HG03159 (cell line): ENCODE measurements at regions not wholly inside any gene's neighbourhood (a gene's known extent, or its start where the extent isn't known, plus 50 kb on each side); places are given as distances from the start of the nearest gene placed in this dataset.
A peak's percentile ranks its signal among the peaks of the same experiment; 100 is the strongest.
"Not testable (repeated sequence)": the region's sequence is repeated elsewhere in the genome, so short reads cannot be mapped to it uniquely, and the experiment has no call there.

ENCODE experiments used
- ATAC-seq: cut with Tn5 transposase; IDR thresholded peaks from one replicate; pipeline ENCODE4 v1.9.1; 2021; ENCODE audit warnings: mild to moderate bottlenecking, moderate library complexity; ENCODE audit not compliant: unreplicated experiment

DNA sequence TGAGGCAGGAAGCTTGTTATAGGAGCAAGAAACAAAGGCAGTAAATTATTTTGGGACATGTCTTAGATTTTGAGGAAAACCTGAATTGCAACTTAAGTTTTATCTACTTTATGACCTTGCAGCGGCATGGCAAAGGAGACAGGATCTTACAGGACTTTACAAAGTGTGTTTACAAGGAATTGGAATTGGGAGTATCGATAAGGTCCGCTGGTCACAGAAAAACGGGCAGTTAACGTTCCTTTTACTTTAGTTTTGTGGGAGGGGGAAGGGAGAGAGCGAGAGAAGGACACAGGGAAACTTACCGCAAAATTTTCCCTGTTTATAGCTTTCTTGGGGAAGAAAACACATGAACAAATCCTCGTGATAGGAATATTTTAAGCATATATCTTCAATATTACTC, 1607.2 kb downstream of the GRIK2 start:
- no peak for ATAC-seq

DNA sequence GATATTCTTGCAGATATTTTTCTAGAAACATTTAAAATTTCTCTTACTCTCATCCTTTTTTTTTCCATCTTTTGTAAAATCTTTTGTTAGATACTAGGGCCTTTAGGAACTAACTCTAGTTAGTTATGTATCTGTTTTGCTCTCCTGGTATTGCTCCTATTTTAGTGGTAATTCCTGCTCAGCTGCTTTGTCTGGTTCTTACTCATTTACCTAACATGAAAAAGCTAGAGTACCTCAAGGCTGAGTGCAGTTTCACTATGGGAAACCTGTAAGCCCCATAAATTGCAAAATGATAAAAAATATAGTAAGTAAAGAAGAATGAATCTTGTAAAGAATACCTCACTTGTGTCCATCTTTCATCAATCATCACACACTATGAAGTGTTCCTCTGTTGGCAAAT, 1602.0 kb downstream of the GRIK2 start:
- ATAC-seq = no peak

DNA sequence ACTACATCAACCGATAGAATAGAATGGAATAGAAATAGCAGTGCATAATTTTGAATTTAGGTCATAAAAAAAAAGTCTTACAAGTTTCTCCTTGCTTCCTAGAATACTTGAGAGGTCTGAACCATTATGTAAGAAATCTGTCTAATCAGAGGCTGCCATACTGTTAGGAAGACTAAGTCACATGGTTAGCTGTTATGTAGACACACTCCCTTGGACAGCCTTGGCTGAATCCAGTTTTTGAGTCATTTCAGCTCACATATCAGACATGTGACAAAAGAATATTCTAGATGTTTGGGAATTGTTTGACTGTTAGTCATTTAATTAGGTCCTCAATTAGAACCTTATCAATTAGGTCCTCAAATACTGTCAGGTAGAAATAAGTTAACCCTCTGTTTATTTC, 1601.4 kb downstream of the GRIK2 start:
- ATAC-seq = no peak

DNA sequence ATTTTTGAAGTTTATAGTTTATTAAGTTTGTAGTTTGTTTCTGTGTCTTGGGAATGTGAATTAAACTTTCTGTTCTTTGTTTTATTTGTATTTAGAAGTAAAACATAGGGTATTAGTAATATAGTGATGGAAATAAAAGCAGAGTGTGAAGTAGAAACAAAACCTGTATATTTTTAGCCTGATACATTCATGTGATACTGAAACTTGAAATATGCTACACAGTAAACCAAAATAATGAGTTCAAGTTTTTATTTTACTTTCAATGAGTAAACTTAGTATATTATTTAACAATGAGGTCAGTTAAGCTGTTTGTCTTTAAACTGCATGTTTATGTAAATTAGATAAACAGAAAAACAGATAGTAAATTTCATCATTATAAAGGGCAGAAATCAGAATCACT, 1592.6 kb downstream of the GRIK2 start:
- ATAC-seq = peak; percentile 78

DNA sequence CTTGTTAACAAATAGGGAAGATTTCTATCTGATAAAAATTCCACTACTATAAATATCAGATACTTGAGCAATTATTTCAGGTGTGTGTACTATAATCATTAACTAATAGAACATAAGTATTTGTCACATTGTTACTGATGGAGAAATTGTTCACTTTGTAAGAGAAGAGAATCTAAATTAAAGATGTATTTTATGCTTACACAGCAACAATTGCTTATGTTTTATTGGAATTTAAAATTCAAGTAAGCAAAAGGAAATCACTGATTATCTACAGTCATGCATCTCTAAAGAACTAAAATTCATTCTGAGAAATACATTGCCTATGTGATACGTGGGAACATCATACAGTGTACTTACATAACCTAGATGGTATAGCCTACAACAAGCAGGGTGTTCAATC, 1590.8 kb downstream of the GRIK2 start:
- ATAC-seq = no peak

DNA sequence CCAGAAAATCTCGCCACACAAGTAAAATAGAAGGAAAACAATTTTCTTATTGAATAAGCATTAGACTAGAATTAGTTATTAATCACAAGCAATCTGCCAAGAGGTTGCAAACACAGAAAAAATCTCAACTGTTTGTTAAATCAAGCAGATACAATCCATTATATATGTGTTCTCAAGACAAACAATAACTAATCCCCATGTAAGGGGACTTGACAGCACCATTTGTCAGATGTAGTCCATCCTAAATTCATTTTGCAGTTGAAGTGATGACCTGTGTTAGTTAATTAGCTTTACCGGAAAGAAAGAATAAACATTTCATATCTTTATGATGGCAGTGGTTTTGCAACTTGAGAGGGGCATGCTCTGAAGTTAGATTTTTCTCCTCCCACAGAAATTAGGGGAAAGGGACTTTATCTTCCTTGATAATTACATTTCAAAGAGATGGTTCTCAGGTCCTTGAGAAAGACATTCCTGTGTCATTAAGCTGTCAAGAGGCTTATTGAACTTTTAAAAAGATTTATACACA, 1588.0 kb downstream of the GRIK2 start:
- no peak for ATAC-seq

DNA sequence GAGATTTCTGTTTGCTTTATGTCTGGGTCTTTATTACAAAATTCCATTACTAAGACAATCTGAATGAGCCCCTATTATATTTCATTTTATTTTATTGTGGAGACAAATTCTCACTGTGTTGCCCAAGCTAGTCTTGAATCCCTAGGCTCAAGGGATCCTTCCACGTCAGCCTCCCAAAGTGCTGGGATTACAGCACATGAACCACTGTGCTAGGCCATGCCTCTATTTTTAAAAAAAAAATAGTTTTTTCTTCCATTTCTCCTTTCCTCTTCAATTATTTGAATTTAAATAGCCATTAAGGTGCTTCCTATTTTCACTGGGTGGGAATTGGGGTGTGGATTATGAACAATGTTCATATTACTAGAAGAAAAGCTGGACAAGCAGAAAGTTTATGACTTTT, 1587.4 kb downstream of the GRIK2 start:
- no peak for ATAC-seq

DNA sequence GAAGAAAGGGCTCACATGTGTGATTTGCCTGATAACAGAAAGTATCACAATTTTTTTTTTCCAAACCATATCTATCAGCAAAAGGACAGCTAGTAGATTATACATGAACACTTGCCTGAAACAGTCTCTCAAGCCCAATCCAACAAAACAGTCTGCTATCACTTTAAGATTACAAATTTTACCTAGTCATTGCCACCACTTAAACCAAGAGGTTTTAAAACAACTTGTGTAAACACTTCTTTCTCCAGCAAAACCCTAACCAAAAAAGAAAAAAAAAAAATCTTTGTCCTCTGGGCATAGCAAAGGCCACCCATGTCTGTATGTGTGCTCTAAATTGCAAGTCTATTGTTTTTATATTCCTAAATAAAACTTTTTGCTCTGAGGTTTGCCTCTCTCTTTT, 1568.4 kb downstream of the GRIK2 start:
- no peak for ATAC-seq

DNA sequence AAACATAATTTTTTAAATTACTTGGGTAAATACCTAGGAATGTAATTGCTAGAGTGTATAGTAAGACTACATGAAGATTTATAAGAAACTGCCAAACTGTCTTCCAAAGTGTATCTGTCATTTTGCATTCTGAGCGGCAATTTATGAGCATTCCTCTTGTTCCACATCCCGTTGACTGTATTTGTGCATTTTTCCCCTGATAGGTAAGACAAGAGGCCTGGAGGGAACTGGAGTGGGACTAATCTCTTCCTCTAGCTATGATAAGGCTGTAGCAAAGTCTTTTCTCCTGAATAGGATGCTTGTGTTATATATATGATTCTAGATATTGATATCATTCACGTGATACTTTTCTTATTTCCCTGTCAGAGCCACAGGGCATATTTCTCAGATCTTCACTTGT, 1557.5 kb downstream of the GRIK2 start:
- no peak for ATAC-seq

DNA sequence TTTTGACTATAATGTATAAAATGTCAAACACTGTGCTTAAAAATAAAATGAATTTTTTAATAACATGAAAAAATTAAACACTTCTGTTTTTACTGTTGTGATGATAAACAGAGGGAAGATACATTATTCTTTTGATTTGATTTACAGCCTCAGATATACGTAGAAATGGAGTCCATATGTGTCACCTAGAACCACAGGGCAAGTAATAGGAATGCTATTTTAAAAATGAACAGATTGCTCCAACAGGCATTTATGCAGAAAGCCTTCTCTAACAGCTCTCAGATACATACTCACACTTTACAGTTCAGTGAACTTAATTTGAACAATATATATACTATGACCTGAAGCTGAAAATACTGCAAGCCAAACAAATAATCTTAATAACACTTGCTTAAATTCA, 1551.0 kb downstream of the GRIK2 start:
- ATAC-seq = no peak

DNA sequence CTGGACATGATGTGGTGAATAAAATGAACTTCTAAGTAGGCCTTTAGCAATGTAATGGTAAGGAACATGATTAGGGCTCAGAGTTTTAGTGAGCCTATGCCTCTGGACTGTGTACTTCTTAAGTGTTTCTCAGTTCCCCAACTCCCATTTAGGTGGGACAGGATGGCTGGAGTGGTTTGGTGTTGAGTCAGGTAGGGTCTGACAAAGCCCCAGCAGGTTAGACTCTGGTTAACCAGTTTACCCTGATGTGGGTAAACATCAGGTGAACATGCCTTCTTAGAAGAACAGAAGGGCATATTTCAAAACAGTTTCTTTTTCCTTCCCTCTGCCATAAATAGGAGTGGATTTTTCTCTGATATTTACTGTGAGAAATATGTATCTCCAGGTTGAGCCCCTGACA, 1548.7 kb downstream of the GRIK2 start:
- no peak for ATAC-seq

DNA sequence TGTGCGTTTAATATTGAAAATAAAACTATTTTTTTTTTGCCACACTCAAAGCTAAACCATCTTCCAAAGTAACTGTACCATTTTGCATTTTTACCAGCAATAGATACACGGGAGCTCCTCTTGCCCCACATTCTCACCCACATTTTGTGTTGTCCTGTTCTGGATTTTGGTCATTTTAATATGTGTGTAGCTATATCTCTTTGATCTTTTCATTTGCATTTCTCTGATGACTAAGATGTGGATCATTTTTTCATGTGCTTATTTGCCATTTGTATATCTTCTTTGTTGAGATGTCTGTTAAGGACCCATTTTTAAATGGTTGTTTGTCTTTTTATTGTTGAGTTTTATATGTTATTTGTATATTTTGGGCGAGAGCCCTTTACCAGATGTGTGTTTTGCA, 1543.5 kb downstream of the GRIK2 start:
- ATAC-seq = no peak

DNA sequence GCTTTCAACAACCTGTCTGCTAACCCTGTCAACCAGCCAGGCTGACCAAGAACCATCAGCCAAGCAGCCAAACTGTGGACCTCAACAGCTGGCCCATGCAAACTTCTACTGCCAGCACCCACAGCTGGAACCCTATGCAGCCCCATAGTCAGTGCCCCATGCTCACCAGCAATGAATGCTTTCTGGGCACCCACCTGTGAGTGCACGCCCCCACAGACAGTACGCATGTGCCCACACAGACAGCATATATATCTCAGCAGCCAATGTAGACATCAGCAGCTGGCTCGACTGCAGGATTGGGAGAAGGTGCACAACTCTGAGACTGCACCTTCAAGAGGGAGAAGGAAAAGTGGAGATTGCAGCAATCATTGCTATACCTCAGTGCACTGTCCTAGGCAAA, 1534.6 kb downstream of the GRIK2 start:
- ATAC-seq = no peak

DNA sequence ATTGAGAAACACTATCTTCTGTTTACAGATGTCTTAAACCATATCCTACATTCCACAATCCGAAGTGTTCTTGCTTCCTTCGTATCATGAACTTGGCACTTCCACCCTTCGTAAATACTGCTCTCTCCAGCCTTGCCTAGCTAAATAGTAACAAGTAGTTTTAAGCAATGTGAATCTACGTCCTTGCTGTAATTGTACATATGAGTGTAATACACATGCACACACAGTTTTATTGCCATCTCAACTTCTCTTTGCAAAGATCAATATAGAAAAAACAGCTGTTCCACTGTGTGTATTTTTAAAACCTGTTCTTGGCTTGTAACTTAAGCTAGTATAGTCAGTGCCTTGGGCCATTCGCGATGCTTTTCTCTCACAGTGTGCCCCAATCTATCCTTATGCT, 1524.7 kb downstream of the GRIK2 start:
- ATAC-seq = no peak

DNA sequence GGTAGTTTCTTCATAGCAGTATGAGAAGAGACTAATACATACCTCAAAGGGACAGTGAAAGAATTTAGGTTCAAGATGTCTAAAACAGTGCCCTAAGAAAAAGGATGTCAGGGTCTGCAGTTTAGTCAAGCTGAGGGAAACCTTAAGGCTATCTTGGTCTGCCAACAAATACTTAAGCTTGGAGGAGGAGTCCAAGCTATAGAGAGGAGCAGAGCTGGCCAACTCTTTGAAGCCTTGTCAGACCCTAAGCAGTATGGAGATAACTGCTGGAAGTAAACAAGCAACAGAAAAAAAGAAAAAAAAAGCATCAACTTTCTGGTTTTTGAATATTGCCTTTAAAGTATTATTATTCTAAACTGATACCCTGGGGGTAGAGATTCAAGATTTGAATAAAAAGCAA, 1518.1 kb downstream of the GRIK2 start:
- ATAC-seq = no peak

DNA sequence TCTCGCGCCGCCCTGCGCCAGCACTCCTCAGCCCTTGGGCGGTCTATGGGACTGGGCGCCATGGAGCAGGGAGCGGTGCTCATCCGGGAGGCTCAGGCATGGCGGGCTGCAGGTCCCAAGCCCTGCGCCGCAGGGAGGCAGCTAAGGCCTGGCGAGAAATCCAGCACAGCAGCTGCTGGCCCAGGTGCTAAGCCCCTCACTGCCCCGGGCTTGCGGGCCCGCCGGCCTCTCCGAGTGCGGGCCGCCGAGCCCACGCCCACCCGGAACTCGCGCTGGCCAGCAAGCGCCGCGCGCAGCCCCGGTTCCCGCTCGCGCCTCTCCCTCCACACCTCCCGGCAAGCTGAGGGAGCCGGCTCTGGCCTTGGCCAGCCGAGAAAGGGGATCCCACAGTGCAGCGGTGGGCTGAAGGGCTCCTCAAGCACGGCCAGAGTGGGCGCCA, 1517.2 kb downstream of the GRIK2 start:
- not testable (repeated sequence) for ATAC-seq

DNA sequence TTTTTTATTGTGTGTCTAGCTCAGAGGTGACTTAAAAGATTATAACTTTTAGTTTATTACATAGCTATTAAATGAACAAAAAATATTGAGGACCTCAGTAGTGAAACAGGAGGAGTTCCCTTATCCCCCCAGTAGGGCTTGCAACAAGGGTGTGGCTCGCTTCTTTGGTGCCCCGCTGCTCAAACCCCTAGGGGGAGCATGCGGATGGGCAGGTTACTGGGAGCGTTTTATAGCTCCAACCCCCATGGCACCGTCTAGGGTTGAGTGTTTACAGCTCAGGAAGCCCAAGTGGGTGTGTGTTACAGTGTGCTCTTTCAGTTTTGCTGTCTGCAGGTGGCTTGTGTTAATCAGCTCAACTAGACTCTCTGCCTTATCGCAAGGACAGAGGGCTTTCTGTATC, 1513.7 kb downstream of the GRIK2 start:
- no peak for ATAC-seq

DNA sequence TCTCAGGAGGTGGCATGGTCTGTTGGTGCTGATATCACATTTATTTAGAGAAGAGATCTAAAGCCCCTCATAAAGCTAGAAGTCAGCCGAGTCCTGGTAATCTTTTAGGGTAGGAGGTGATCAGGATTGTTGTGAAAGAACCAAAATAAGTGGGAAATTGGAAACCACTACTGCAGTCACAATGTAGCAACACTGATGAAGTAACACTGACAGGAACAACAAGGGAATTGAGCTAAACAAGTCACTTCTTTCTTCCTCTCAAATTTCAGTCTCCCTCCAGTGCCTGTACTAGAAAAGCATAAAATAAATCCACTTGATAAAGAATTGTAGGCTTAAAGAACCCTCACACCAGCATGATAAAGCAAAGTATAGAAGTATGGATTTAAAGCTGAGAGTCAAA, 1509.0 kb downstream of the GRIK2 start:
- ATAC-seq = no peak

DNA sequence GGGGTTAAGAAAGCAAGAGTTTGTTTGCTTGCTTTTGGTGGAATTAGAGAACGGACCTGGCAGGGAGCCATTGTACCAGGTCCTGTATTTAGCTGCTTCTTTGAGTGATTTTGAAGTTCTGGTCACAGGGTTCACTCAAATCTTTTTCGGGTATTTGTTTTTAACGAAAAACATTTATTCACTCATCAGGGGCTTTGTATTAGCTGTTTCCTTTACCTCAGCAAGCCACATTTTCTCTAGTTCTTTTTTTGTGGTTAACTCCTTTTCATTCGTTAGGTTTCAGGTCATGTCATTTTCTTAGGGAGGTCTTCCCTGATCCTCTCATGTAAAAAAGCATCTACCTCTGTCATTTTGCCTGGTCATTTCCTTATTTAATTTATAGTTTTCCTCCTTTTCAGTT, 1502.2 kb downstream of the GRIK2 start:
- ATAC-seq = no peak

DNA sequence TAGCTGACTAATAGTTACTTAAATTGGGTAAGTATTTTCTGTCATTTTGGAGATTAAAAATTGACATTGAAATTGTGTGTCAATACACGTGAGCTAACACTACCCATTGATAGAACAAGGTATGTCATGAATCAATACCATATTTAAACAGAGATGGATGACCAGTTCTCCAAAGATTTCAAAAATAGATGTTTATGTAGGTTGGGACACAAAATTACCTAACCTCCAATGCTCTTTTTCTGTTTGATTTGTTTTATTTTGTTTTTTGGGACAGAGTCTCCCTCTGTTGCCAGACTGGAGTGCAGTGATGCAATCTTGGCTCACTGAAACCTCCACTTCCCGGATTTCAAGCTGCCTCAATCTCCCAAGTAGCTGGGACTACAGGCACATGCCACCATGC, 1491.7 kb downstream of the GRIK2 start:
- no peak for ATAC-seq

DNA sequence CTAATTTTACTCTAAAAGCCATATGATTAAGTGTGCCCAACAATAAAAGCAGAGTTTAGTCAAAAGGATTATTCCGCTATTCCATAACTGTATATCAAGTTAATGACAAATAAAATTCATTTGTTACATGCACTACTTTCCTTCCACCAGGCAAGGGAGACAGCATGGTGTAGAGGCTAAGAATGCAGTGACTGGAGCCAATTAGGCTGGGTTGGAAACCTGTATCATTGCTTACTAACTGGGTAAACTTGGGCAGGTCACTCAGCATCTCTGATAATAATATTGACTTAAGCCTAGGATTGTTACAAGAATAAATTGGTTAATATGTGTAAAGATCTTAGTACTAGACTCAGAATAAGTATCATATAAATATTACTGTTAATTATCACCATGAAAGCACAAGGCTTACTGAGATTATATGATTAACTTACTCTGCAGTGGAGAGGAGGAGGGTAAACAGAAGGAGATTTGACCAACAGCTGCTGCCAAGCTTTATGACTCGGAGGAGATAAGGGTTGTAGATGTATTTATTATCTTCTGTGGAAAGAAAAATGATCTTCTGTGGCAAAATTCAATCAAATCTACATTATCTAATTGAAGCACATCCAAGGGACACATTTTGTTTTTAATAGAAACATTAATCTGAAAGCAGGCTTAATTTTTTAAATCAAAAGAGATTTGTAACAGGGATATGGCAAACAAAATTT, 1459.9 kb downstream of the GRIK2 start:
- ATAC-seq = no peak

DNA sequence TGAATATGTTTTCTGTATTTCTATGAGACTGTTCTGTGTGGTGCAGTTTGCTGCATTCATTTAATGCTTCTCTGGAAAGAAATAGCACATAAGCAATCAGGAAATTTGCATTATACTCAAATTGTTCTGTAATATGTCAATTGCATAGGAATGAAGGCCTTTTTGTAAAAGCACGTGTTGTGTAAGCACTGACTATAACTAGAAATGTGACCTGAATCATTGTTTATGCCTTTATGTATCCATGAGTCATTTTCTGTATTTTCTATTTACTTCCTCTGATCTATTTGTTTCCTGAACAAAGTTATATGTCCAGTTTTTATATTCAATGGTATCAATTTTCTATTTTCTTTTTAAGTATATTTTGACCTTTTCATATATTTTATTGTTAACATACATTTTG, 1455.3 kb downstream of the GRIK2 start:
- no peak for ATAC-seq

DNA sequence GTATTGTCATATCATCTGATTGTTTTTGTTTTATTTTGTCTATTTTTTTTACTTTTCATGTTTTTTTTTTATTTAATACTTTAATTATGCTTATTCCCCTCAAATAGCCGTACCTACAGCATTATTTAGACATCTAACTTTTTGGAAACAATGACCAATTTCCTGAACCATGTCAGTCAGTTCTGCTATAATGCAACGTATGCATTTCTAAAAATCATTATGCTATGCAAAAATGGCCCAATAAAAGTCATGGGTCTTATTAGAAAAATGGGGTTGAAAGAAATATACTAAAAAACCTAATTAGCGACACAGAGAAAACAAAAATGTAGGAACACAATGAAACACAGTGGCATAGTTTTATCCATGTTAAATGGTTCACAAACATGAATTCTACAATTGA, 1454.7 kb downstream of the GRIK2 start:
- no peak for ATAC-seq
